SU-DHL-6 (cell line): ENCODE measurements at regions not wholly inside any gene's neighbourhood (a gene's known extent, or its start where the extent isn't known, plus 50 kb on each side); places are given as distances from the start of the nearest gene placed in this dataset.

Experiments used
- H2AFZ ChIP-seq: fragments of 200-600 bp; sonication (generic); 2 replicates; pipeline ENCODE4 v1.6.1; 2014; ENCODE audit warnings: low read depth, mild to moderate bottlenecking, moderate library complexity, mixed read lengths, antibody characterized with exemption, low read length; ENCODE audit not compliant: severe bottlenecking
- H3F3A ChIP-seq: fragments of 200-600 bp; shearing (Covaris generic); 2 replicates; pipeline ENCODE4 v1.6.0; 2016; ENCODE audit warnings: antibody characterized with exemption, mild to moderate bottlenecking; ENCODE audit not compliant: insufficient read depth
- H3K27ac ChIP-seq: fragments of 200-600 bp; sonication (generic); 2 replicates; pipeline ENCODE4 v1.5.1; 2016; ENCODE audit warnings: low read depth, mild to moderate bottlenecking, low read length, moderate library complexity, mixed read lengths
- H3K27me3 ChIP-seq: fragments of 200-600 bp; sonication (generic), shearing (Covaris generic); 2 replicates; pipeline ENCODE4 v1.6.0; 2014; ENCODE audit warnings: mild to moderate bottlenecking, low read length
- H3K36me3 ChIP-seq: fragments of 200-600 bp; sonication (generic); 2 replicates; pipeline ENCODE4 v1.6.1; 2014; ENCODE audit warnings: mild to moderate bottlenecking, low read length, mixed read lengths
- H3K4me2 ChIP-seq: fragments of 300-600, 200-600 bp; shearing (Covaris generic), sonication (generic); 2 replicates; pipeline ENCODE4 v1.6.0; 2014; ENCODE audit warnings: low read length, low read depth, mild to moderate bottlenecking; ENCODE audit not compliant: poor library complexity, severe bottlenecking
- H3K4me3 ChIP-seq: fragments of 200-600 bp; sonication (generic); 2 replicates; pipeline ENCODE4 v1.5.1; 2014; ENCODE audit warnings: antibody characterized with exemption, low read length, mild to moderate bottlenecking, mixed read lengths; ENCODE audit not compliant: insufficient read depth, poor library complexity, severe bottlenecking
- H3K79me2 ChIP-seq: fragments of 200-600 bp; sonication (generic); 2 replicates; pipeline ENCODE4 v1.6.1; 2014; ENCODE audit warnings: mild to moderate bottlenecking, low read length, moderate library complexity; ENCODE audit not compliant: insufficient read depth
- H3K9ac ChIP-seq: fragments of 200-600 bp; sonication (generic); 2 replicates; pipeline ENCODE4 v1.7.0; 2014; ENCODE audit warnings: mild to moderate bottlenecking, low read length
- H3K9me2 ChIP-seq: fragments of 200-600 bp; sonication (generic); replicated peaks from 2 replicates; pipeline ENCODE4 v1.6.1; 2014; ENCODE audit warnings: low read length; ENCODE audit not compliant: insufficient read depth
- H3K9me3 ChIP-seq: fragments of 200-600 bp; sonication (generic); 2 replicates; pipeline ENCODE4 v1.6.1; 2014; ENCODE audit warnings: low read length, mixed read lengths; ENCODE audit not compliant: insufficient read depth
- H4K20me1 ChIP-seq: fragments of 200-600 bp; sonication (generic); 2 replicates; pipeline ENCODE4 v1.6.1; 2014; ENCODE audit warnings: low read depth, mild to moderate bottlenecking, antibody characterized with exemption, low read length, moderate library complexity, mixed read lengths
- EZH2phosphoT487 ChIP-seq: fragments of 200-600 bp; sonication (generic), shearing (Covaris generic); conservative IDR thresholded peaks from 2 replicates; pipeline ENCODE4 v1.6.1; 2018; ENCODE audit warnings: mild to moderate bottlenecking, antibody characterized with exemption, low read length, moderate library complexity, mixed read lengths
- TF ChIP-seq, protein P1 (sequence below): fragments of 200-600 bp; sonication (generic); IDR thresholded peaks from one replicate; pipeline ENCODE4 v1.5.1; 2017; ENCODE audit warnings: antibody characterized with exemption, mild to moderate bottlenecking, low read length, moderate library complexity; ENCODE audit not compliant: insufficient read depth, poor library complexity, severe bottlenecking

- no peak overlapping the region for H3K4me3 ChIP-seq
- H3K9me2 ChIP-seq, result no peaks in the 10 kb centered on the region
- H3K9me3 ChIP-seq, result no peaks in the 10 kb centered on the region
- TF ChIP-seq, protein P1, sequence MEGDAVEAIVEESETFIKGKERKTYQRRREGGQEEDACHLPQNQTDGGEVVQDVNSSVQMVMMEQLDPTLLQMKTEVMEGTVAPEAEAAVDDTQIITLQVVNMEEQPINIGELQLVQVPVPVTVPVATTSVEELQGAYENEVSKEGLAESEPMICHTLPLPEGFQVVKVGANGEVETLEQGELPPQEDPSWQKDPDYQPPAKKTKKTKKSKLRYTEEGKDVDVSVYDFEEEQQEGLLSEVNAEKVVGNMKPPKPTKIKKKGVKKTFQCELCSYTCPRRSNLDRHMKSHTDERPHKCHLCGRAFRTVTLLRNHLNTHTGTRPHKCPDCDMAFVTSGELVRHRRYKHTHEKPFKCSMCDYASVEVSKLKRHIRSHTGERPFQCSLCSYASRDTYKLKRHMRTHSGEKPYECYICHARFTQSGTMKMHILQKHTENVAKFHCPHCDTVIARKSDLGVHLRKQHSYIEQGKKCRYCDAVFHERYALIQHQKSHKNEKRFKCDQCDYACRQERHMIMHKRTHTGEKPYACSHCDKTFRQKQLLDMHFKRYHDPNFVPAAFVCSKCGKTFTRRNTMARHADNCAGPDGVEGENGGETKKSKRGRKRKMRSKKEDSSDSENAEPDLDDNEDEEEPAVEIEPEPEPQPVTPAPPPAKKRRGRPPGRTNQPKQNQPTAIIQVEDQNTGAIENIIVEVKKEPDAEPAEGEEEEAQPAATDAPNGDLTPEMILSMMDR, result no peak
- no peak for TF ChIP-seq EZH2phosphoT487
- H3F3A ChIP-seq, result no peaks in the 10 kb centered on the region
- H3K4me2 ChIP-seq, result no peak overlapping the region
- no peaks in the 10 kb centered on the region for H3K79me2 ChIP-seq
- H2AFZ ChIP-seq, result no peak overlapping the region
- H3K36me3 ChIP-seq, result no peaks in the 10 kb centered on the region
- H4K20me1 ChIP-seq, result no peaks in the 10 kb centered on the region
- no peak overlapping the region for H3K9ac ChIP-seq
- no peaks in the 10 kb centered on the region; the same call in 1 of the 2 replicates for H3K27me3 ChIP-seq
- no peak overlapping the region for H3K27ac ChIP-seq
These were observed 53.2 kb upstream of the TFEC start for GRCh38 chr7:116083796-116084195.

GRCh38 chr7:116086547-116087045 lies 56.0 kb upstream of the TFEC start:
- no peak overlapping the region for H2AFZ ChIP-seq
- no peaks in the 10 kb centered on the region for H3K9me2 ChIP-seq
- no peak overlapping the region for H3K4me2 ChIP-seq
- no peaks in the 10 kb centered on the region for H4K20me1 ChIP-seq
- no peaks in the 10 kb centered on the region for H3K36me3 ChIP-seq
- H3F3A ChIP-seq, result no peaks in the 10 kb centered on the region
- H3K4me3 ChIP-seq, result no peak overlapping the region
- H3K79me2 ChIP-seq, result no peaks in the 10 kb centered on the region
- no peak overlapping the region for H3K27ac ChIP-seq
- no peaks in the 10 kb centered on the region for H3K9me3 ChIP-seq
- H3K9ac ChIP-seq, result no peak overlapping the region
- no peaks in the 10 kb centered on the region for H3K27me3 ChIP-seq
- no peak for TF ChIP-seq EZH2phosphoT487
- TF ChIP-seq, protein P1, result no peak

- Histone ChIP-seq H3K79me2 (no peaks in the 10 kb centered on the region), H3K9ac (no peak overlapping the region), H3K9me3 (no peaks in the 10 kb centered on the region), H3K27ac (no peak overlapping the region), H3K9me2 (no peaks in the 10 kb centered on the region), H3K4me3 (no peak overlapping the region), H3F3A (no peaks in the 10 kb centered on the region), H2AFZ (no peak overlapping the region), H3K27me3 (no peaks in the 10 kb centered on the region), H3K36me3 (no peaks in the 10 kb centered on the region), H4K20me1 (no peaks in the 10 kb centered on the region), H3K4me2 (no peak overlapping the region)
- TF ChIP-seq, protein P1, result no peak
- TF ChIP-seq EZH2phosphoT487, result no peak
These were observed 56.7 kb upstream of the TFEC start for GRCh38 chr7:116087291-116087690.

GRCh38 chr7:116087984-116088383 lies 57.4 kb upstream of the TFEC start:
- Histone ChIP-seq H4K20me1 (no peaks in the 10 kb centered on the region), H3K36me3 (no peaks in the 10 kb centered on the region), H3K9me2 (no peaks in the 10 kb centered on the region), H3K4me3 (no peak overlapping the region), H3F3A (no peaks in the 10 kb centered on the region), H3K4me2 (no peak overlapping the region), H3K27ac (no peak overlapping the region), H3K9ac (no peak overlapping the region), H3K9me3 (no peaks in the 10 kb centered on the region), H3K27me3 (no peaks in the 10 kb centered on the region), H3K79me2 (no peaks in the 10 kb centered on the region), H2AFZ (no peak overlapping the region)
- no peak for TF ChIP-seq EZH2phosphoT487
- TF ChIP-seq, protein P1, result no peak
